Tibial nerve (tissue), 4 donors: ENCODE measurements at regions not wholly inside any gene's neighbourhood (a gene's known extent, or its start where the extent isn't known, plus 50 kb on each side); places are given as distances from the start of the nearest gene placed in this dataset.

Experiments used
- DNase-seq, 2 donors: peaks; one replicate each; pipeline ENCODE4 v3.0.0-alpha.2; 2019; ENCODE audit warnings: low spot score in 2 of 2
- H3K27ac ChIP-seq, 4 donors: fragments of 200-600 bp; sonication (generic) in 3 of 4; one replicate each; pipeline ENCODE4 v1.5.1; 2017 to 2019; ENCODE audit warnings: mild to moderate bottlenecking in 1 of 4
- H3K27me3 ChIP-seq, 2 donors: fragments of 200-600 bp; sonication (generic) in 1 of 2; one replicate each; pipeline versions ENCODE4 v1.5.1 to v1.6.0; 2017 to 2019
- H3K36me3 ChIP-seq, 3 donors: fragments of 200-600 bp; sonication (generic); one replicate each; pipeline ENCODE4 v1.5.1; 2018 to 2019
- H3K4me1 ChIP-seq, 4 donors: fragments of 200-600 bp; sonication (generic) in 3 of 4; one replicate each; pipeline ENCODE4 v1.5.1; 2017 to 2019
- H3K4me3 ChIP-seq, 4 donors: fragments of 200-600 bp; sonication (generic) in 3 of 4; one replicate each; pipeline ENCODE4 v1.5.1; 2017 to 2019; ENCODE audit warnings: mild to moderate bottlenecking in 1 of 4, moderate library complexity in 1 of 4
- H3K9me3 ChIP-seq, 4 donors: fragments of 200-600 bp; sonication (generic) in 3 of 4; one replicate each; pipeline ENCODE4 v1.5.1; 2017 to 2019
- EP300 ChIP-seq, 2 donors: sonication (generic); formaldehyde crosslinking; IDR thresholded peaks; one replicate each; pipeline ENCODE4 v1.6.1; 2017; ENCODE audit warnings: antibody characterized with exemption in 2 of 2, mild to moderate bottlenecking in 1 of 2
- POLR2A ChIP-seq, 2 donors: fragments of 450-650 bp; IDR thresholded peaks; one replicate each; pipeline ENCODE4 v1.6.1; 2017; ENCODE audit warnings: antibody characterized with exemption in 2 of 2, mild to moderate bottlenecking in 2 of 2, moderate library complexity in 2 of 2
- WGBS, 2 donors: methylation state at CpG; one replicate each; pipeline ENCODE4 v1.1.5; 2018; 5-methylcytosine and 5-hydroxymethylcytosine counted together
- TF ChIP-seq, protein P1 (sequence below), 5 experiments: fragments of 200-600 bp in 3 of 5; fragments of 450-650 bp in 2 of 5; sonication (generic) in 3 of 5; IDR thresholded peaks; one replicate each; pipeline ENCODE4 v1.5.1; 2016 to 2019; ENCODE audit warnings: antibody characterized with exemption in 5 of 5, mild to moderate bottlenecking in 3 of 5, moderate library complexity in 2 of 5

DNA sequence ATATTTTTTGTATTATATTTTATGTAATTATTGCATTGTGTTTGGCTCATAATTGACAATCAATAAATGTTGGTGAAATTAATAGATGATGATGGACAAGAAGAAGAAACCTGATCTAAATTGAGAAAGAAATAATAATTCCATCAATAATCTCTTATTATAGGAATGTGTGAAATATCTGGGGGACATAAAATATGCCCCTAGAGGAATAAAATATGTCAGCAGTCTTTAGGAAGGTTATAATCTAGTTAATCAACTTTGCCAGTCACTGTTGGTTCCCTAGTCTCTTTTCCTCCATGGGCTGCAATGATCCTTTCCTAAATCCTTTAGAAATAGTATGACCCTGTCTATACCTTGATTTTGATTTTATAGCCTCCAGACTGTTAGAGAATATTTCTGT is 549.7 kb upstream of the ADGRL4 start:
- no peak for DNase-seq
- no peak overlapping the region for H3K27ac ChIP-seq
- no peaks in the 10 kb centered on the region for H3K27me3 ChIP-seq
- no peak overlapping the region for H3K4me3 ChIP-seq
- H3K36me3 ChIP-seq = no peaks in the 10 kb centered on the region
- TF ChIP-seq, protein P1, sequence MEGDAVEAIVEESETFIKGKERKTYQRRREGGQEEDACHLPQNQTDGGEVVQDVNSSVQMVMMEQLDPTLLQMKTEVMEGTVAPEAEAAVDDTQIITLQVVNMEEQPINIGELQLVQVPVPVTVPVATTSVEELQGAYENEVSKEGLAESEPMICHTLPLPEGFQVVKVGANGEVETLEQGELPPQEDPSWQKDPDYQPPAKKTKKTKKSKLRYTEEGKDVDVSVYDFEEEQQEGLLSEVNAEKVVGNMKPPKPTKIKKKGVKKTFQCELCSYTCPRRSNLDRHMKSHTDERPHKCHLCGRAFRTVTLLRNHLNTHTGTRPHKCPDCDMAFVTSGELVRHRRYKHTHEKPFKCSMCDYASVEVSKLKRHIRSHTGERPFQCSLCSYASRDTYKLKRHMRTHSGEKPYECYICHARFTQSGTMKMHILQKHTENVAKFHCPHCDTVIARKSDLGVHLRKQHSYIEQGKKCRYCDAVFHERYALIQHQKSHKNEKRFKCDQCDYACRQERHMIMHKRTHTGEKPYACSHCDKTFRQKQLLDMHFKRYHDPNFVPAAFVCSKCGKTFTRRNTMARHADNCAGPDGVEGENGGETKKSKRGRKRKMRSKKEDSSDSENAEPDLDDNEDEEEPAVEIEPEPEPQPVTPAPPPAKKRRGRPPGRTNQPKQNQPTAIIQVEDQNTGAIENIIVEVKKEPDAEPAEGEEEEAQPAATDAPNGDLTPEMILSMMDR (IDR thresholded peaks at IDR 0.05) = no peak
- TF ChIP-seq EP300 (IDR thresholded peaks at IDR 0.05) (no peak), POLR2A (IDR thresholded peaks at IDR 0.05) (no peak)
- H3K4me1 ChIP-seq = no peaks in the 10 kb centered on the region
- H3K9me3 ChIP-seq = peaks cover 0 to under 1% (median 0%) of the 10 kb centered on the region in 4 donors

DNA sequence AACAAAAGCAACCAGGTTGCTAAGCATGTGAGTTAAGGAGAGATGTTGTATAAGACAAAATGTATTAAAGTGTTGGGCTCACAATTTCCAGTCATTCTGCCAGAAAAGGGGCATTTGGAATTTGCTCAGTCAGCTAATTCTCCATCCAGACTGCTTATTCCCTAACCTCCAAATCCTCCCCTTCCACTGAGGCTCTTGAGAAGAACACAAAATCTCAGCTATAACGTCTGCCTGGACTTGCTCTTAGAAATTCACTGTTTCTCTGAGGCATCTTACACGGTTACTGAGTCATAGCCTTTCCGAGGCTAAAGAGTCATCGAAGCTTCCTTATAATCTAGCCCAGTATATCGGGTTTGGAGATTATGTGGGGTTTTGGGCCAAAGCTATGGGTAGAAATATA is 548.2 kb upstream of the ADGRL4 start:
- H3K9me3 ChIP-seq = no peaks in the 10 kb centered on the region
- no peak overlapping the region for H3K4me3 ChIP-seq
- no peak overlapping the region for H3K27ac ChIP-seq
- no peaks in the 10 kb centered on the region for H3K36me3 ChIP-seq
- DNase-seq = no peak
- no peaks in the 10 kb centered on the region for H3K4me1 ChIP-seq
- 56 to 58% methylated on average over 5 of the region's 5 CpGs for WGBS, 2 donors
- H3K27me3 ChIP-seq = no peaks in the 10 kb centered on the region
- TF ChIP-seq POLR2A (IDR thresholded peaks at IDR 0.05) (no peak), EP300 (IDR thresholded peaks at IDR 0.05) (no peak)
- TF ChIP-seq, protein P1 (IDR thresholded peaks at IDR 0.05) = no peak

DNA sequence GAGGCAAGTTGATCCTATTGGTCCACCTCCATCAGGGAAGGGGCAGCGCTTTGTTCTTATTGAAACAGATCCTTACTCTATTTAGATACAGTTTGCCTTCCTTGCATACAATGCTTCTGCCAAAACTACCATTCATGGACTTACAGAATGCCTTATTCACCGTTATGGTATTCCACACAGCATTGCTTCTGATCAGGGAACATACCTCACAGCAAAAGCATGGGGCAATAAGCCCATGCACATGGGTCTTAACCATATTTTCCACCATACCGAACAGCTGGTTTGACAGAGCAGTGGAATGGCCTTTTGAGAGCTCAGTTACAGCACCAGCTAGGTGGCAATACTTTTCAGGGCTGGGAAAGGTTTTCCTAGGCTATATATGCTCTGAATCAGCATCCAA is 544.8 kb upstream of the ADGRL4 start:
- no peak for DNase-seq
- TF ChIP-seq EP300 (IDR thresholded peaks at IDR 0.05) = no peak
- TF ChIP-seq, protein P1 (IDR thresholded peaks at IDR 0.05) = no peak
- H3K36me3 ChIP-seq = no peaks in the 10 kb centered on the region
- H3K9me3 ChIP-seq = no peaks in the 10 kb centered on the region
- WGBS, 2 donors = 59 to 65% methylated on average over 3 of the region's 3 CpGs
- H3K4me3 ChIP-seq = no peak overlapping the region
- H3K27ac ChIP-seq = no peak overlapping the region
- no peaks in the 10 kb centered on the region for H3K4me1 ChIP-seq
- no peaks in the 10 kb centered on the region for H3K27me3 ChIP-seq

DNA sequence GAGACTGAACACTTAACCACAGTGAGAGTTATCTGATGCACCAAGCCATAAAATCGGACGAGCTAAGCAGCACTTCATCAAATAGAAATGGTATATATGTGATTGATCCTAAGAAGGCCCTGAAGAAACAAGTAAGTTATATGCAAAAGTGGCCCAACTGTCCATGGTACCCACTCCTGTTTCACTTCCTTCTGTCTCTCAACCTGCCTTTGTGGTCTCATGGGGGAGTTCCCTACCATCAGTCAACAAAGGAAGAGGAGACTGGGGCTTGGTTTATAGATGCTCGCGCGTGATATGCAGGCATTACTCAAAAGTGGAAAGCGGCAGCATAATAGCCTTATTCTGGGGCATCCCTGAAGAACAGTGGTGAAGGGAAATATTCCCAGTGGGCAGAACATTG is 543.9 kb upstream of the ADGRL4 start:
- Histone ChIP-seq H3K27me3 (no peaks in the 10 kb centered on the region), H3K27ac (no peak overlapping the region), H3K4me1 (no peaks in the 10 kb centered on the region), H3K4me3 (no peak overlapping the region), H3K36me3 (no peaks in the 10 kb centered on the region), H3K9me3 (no peaks in the 10 kb centered on the region)
- WGBS, 2 donors = 88 to 94% methylated on average over 6 of the region's 6 CpGs
- TF ChIP-seq EP300 (IDR thresholded peaks at IDR 0.05) (no peak), POLR2A (IDR thresholded peaks at IDR 0.05) (no peak)
- TF ChIP-seq, protein P1 (IDR thresholded peaks at IDR 0.05) = no peak
- DNase-seq = no peak

DNA sequence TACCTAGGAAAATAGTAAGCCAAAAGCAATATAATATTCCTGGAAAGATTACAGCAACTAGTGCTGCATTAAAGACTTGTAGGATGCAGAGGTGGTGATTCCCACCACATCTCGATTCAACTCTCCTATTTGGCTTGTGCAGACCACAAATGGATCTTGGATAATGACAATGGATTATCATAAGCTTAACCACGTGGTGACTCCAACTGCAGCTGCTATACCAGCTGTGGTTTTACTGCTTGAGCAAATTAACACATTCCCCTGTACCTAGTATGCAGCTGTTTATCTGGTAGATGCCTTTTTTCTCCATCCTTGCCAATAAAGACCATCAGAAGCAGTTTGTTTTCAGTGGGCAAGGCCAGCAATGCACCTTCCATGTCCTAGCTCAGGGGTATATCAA is 542.7 kb upstream of the ADGRL4 start:
- H3K4me3 ChIP-seq = no peak overlapping the region
- no peaks in the 10 kb centered on the region for H3K27me3 ChIP-seq
- no peak overlapping the region for H3K27ac ChIP-seq
- DNase-seq = no peak
- no peaks in the 10 kb centered on the region for H3K36me3 ChIP-seq
- no peaks in the 10 kb centered on the region for H3K4me1 ChIP-seq
- TF ChIP-seq, protein P1 (IDR thresholded peaks at IDR 0.05) = no peak
- TF ChIP-seq EP300 (IDR thresholded peaks at IDR 0.05) (no peak), POLR2A (IDR thresholded peaks at IDR 0.05) (no peak)
- H3K9me3 ChIP-seq = no peaks in the 10 kb centered on the region
- 37 to 48% methylated on average over 2 of the region's 2 CpGs for WGBS, 2 donors
